ENCODE measurements at regions not wholly inside any gene's neighbourhood (a gene's known extent, or its start where the extent isn't known, plus 50 kb on each side); places are given as distances from the start of the nearest gene placed in this dataset.

- no peak for TF ChIP-seq CTCF (IDR thresholded peaks at IDR 0.05; ENCODE audit: low read depth, low read length, poor library complexity, severe bottlenecking)
- TF ChIP-seq EZH2phosphoT487 (IDR thresholded peaks at IDR 0.05; ENCODE audit: borderline replicate concordance, low read length) = no peak
These were observed 651.4 kb downstream of the STPG2 start for GRCh38 chr4:97491856-97492255.

All from DOHH2 (cell line).